ENCODE measurements at regions not wholly inside any gene's neighbourhood (a gene's known extent, or its start where the extent isn't known, plus 50 kb on each side); places are given as distances from the start of the nearest gene placed in this dataset.

DNA sequence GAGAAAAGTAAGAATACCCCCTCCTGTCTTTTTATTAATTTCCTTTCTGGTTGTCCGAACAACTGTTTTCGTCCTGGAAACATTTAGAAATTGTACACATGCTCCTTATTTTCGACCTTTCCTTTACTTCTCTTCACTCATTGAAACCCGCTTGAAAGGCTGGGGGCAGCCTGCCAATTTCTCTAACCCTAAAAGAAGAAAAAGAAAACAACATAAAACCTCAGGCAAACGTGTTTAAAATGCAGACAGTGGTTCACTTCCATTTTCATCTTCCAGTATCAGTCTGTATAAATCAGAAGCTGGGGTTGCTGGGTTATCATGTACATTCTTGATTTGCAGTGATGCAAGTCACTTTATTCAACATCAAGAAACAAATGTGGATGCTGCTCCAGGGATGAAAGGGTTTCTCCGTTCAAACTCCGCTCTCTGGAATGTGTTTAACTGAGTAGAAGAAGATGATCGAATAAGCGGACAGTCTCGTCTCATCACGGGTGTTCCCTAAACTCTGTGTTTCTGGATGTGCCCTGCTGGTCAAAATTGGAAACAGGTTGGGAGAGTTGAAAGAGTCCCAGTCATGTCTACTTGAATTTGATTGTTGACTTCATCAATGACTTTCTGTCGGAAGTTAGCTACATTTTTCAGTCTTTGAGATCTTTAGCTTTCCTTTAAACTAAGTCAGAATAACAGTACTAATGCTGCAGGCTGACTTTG, 1042.2 kb downstream of the BCL11B start:
- DNase-seq (ENCODE audit: low spot score) = no peak

DNA sequence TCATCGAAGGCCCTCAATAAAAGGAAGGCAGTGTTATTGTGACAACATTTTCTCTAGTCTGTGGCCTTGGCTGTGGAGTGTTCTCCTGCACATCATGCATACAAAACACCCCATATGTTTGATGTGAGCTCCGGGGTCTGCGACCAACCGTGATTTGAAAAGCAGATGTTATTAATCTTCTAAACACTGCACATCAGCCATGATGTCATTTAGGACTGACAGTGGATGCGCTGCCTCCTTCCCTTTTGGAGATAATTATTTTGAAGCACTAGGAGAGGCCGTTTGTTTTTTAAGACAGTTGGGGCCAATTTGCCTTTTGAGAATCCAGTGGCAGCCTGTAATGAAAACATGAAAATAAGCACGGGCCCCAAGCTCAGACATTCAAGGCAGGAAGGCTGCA, 1041.6 kb downstream of the BCL11B start:
- DNase-seq (ENCODE audit: low spot score) = no peak

- no peak for DNase-seq (ENCODE audit: low spot score)
Measured at GRCh38 chr14:98231210-98231609, 1040.8 kb downstream of the BCL11B start.

GRCh38 chr14:98233656-98234055, 1038.3 kb downstream of the BCL11B start:
- no peak for DNase-seq (ENCODE audit: low spot score)

DNA sequence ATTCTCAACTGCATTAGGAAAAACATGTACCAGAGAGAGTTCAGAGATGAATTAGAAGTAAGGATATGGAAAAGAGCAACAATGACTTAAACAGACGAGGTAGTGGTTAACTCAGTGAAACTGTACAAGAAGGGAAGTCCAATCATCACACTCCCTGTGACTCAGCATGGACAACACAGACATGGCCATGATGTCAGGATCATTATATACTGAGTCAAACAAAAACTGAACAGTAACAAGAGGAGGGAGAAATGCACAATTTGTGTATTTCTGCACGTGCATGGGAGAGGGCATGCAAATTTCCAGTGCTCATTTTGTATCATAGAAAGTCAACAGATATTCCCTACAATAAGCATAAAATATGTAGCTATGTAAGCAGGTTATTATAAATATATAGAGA, 1037.8 kb downstream of the BCL11B start:
- no peak for DNase-seq (ENCODE audit: low spot score)

DNA sequence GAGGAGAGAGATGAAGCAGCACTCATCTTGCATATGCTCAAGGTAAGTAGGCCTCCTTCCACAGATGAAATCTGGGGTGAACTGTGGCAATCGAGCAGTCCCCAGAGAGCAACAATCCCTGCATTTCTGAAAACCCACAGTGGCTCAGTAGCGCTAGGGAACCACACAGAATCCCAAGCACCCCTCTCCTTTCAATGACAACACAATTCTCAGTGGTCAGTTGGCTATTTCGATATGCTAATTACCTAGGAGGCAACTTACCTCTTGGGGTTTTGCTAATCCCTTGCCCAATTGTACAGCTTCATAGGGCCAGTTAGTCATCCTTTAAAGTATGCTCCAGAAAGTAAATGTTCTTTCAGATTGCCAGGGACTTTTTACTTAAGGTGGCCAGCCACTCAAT, 1035.7 kb downstream of the BCL11B start:
- no peak for DNase-seq (ENCODE audit: low spot score)

GRCh38 chr14:98237939-98238338, 1034.1 kb downstream of the BCL11B start:
- no peak for DNase-seq (ENCODE audit: low spot score)

GRCh38 chr14:98240376-98240775, 1031.6 kb downstream of the BCL11B start:
- DNase-seq (ENCODE audit: low spot score) = no peak

- no peak for DNase-seq (ENCODE audit: low spot score)
Measured at GRCh38 chr14:98242903-98243302, 1029.1 kb downstream of the BCL11B start.

DNA sequence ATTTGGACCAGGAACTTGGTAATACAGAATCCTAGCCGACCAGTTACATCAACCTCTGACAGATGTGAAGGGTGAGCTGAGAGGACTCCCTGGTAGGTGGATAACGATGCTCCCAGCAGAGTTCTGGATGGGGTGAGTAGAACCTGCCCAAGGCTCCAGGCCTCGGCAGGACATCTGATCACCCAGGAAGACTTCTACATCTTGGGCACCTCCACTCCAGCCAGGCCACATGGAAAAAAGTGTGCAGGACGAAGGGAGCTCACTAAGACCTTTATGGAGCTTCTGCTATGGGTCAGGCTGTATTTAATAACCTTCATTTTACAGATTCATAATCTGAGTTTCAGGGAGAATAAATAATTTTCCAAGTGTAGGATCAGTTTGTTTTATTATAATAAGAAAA, 1028.7 kb downstream of the BCL11B start:
- no peak for DNase-seq (ENCODE audit: low spot score)

- no peak for DNase-seq (ENCODE audit: low spot score)
Measured at GRCh38 chr14:98244162-98244948, 1027.6 kb downstream of the BCL11B start.

GRCh38 chr14:98244966-98245569, 1026.9 kb downstream of the BCL11B start:
- DNase-seq (ENCODE audit: low spot score) = no peak

DNA sequence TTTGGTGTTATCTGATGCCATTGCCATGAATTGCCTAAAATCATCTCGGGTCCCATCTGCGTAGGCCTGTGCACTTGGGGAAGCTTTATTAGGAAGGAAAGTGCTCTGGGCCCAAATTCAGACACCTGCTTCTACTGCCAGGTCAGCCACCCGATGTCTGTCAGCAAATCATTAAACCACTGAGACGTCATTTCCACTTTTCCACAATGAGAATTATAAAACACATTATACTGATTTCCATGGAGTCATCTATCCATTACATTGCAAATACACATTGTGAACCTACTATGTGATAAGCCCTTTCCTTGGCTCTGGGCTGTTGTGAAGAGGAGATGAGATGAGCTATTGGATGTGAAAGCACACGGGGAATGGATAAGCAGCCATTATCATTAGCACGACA, 1022.9 kb downstream of the BCL11B start:
- DNase-seq (ENCODE audit: low spot score) = no peak

DNA sequence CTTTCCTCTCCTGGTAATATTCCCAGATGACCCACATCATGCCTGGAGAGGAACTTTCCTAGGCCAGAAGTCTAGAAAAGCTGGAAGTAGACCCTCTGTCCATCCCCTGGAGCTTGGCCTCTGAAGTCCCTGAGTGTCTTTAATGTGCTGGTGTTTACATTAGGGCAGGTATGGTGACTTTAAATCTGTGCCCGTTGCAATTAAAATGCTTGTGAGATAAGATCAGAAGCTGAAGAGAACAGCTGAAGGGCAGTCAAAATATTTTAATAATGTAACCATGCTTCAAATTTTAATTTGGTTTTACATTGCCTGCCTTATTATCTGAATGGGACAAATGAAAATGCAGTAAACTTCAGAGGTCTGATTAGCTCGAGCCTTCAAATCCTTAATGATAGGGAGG, 1022.5 kb downstream of the BCL11B start:
- DNase-seq (ENCODE audit: low spot score) = no peak

- DNase-seq (ENCODE audit: low spot score) = no peak
Measured at GRCh38 chr14:98252820-98253219, 1019.2 kb downstream of the BCL11B start.

DNA sequence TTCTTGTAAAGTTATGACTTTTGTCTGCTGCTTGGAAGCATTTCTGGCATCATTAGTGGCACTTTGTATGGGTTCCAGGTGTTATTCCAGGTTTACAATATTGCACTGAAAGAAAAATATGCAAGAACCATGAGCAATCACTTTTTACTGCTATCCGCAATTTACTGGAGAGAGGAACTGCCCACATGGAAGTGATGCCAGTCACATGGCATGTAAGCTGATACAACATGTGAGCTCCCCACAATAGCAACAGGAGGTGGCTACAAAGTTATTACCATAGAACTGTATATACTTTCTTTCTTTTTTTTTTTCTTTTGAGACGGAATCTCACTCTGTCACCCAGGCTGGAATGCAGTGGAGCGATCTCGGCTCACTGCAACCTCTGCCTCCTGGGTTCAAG, 1012.1 kb downstream of the BCL11B start:
- no peak for DNase-seq (ENCODE audit: low spot score)

DNA sequence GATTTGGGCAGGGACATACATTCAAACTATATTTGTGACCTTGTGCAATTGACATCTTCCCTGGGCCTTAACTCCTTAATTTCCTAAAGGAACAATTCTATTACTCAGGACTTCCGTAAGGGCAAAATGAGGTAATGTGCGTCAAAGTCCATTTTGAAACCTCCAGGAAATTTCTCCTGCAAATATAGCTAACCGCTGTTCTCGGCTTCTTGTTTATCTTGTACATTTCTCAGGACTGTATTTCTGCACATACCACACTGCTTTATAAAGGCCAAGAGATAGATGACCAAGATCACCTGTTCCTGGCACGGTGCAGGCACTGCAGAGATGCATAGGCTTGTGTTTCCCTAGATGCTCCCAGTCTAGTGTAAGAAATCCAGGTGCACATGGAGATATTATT, 1009.4 kb downstream of the BCL11B start:
- DNase-seq (ENCODE audit: low spot score) = no peak

GRCh38 chr14:98269533-98269932, 1002.5 kb downstream of the BCL11B start:
- DNase-seq (ENCODE audit: low spot score) = no peak

DNA sequence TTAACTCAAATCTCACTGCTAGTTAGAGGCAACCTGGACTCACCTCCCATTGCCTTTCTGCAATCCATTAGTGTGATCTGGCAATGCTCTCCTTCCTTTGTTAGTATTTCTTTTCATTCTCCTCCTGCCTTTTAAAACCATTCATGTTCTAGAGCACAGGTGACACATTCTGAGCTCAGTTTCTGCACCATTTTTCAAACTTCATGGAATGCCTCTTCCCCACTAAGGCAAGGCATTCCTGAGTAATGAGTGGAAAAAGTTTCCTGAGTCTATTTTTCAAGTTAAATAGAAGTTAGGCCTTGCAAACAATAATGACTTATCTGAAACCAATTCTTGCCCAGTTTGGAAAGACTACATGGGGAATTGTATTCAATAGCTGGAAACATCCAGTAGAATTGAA, 1001.8 kb downstream of the BCL11B start:
- no peak for DNase-seq (ENCODE audit: low spot score)

- DNase-seq (ENCODE audit: low spot score) = no peak
Measured at GRCh38 chr14:98274596-98274995, 997.4 kb downstream of the BCL11B start.

GRCh38 chr14:98278800-98279199, 993.2 kb downstream of the BCL11B start:
- no peak for DNase-seq (ENCODE audit: low spot score)

GRCh38 chr14:98280436-98280835, 991.6 kb downstream of the BCL11B start:
- no peak for DNase-seq (ENCODE audit: low spot score)

DNA sequence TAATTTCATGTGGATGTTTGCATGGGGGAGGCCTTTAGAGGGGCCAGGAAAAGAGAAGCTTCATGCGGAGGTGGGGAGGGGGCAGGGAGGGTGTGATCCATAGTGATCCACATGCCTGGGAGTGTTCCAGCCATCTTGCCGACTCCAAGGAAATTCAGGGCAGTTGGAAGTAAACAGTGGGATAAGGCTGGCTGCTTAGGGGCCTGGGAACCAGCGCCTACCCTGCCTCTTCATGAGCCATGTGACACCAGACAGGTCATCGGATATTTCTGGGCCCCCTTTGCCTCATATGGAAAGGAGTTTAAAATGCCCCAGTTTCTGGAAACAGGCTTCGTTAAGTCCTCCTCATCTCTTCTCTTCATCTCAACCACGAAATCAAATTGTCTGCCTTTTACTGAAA, 983.2 kb downstream of the BCL11B start:
- no peak for DNase-seq (ENCODE audit: low spot score)
